ENCODE measurements at regions not wholly inside any gene's neighbourhood (a gene's known extent, or its start where the extent isn't known, plus 50 kb on each side); places are given as distances from the start of the nearest gene placed in this dataset.

DNA sequence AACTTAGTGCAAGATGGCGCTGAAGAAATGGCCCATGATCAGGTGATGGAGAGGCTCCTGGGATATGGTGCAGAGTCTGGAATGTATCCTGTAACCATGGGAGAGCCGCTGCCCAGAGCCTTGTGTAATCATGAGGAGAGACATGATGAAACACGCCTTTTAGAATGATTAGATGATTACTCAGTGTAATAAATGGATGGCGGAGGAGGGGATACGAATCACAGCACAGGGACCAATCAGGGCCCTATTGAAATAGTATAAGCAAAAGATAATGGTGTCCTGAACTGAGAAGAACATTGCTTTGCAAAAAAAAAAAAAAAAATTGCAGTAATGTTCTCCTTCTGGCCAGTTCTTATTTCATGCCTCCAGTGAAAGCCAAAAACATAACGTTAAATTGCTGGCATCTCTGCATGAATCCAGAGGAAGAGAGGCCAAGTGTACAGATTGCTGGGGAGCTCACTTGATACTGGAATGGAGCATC is 668.5 kb upstream of the AUTS2 start:
- no peak for TF ChIP-seq ZFX (IDR thresholded peaks at IDR 0.05)
- TF ChIP-seq, protein P1, sequence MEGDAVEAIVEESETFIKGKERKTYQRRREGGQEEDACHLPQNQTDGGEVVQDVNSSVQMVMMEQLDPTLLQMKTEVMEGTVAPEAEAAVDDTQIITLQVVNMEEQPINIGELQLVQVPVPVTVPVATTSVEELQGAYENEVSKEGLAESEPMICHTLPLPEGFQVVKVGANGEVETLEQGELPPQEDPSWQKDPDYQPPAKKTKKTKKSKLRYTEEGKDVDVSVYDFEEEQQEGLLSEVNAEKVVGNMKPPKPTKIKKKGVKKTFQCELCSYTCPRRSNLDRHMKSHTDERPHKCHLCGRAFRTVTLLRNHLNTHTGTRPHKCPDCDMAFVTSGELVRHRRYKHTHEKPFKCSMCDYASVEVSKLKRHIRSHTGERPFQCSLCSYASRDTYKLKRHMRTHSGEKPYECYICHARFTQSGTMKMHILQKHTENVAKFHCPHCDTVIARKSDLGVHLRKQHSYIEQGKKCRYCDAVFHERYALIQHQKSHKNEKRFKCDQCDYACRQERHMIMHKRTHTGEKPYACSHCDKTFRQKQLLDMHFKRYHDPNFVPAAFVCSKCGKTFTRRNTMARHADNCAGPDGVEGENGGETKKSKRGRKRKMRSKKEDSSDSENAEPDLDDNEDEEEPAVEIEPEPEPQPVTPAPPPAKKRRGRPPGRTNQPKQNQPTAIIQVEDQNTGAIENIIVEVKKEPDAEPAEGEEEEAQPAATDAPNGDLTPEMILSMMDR (conservative IDR thresholded peaks at IDR 0.05) = no peak

GRCh38 chr7:68936471-68937035 is 661.7 kb upstream of the AUTS2 start:
- TF ChIP-seq, protein P1 (conservative IDR thresholded peaks at IDR 0.05) = no peak
- TF ChIP-seq ZFX (IDR thresholded peaks at IDR 0.05) = no peak
- no peak overlapping the region for H3K27ac ChIP-seq

More for the DNA sequence above, 668.5 kb upstream of the AUTS2 start:
- H3K27ac ChIP-seq = no peak overlapping the region

- TF ChIP-seq, protein P1 (conservative IDR thresholded peaks at IDR 0.05) = no peak
- TF ChIP-seq ZFX (IDR thresholded peaks at IDR 0.05) = no peak
- no peak overlapping the region for H3K27ac ChIP-seq
Measured at GRCh38 chr7:68938151-68938550, 660.1 kb upstream of the AUTS2 start.

GRCh38 chr7:68943786-68944185 is 654.5 kb upstream of the AUTS2 start:
- no peak overlapping the region for H3K27ac ChIP-seq
- no peak for TF ChIP-seq ZFX (IDR thresholded peaks at IDR 0.05)
- TF ChIP-seq, protein P1 (conservative IDR thresholded peaks at IDR 0.05) = no peak

- H3K27ac ChIP-seq = no peak overlapping the region
- TF ChIP-seq ZFX (IDR thresholded peaks at IDR 0.05) = no peak
- TF ChIP-seq, protein P1 (conservative IDR thresholded peaks at IDR 0.05) = no peak
Measured at GRCh38 chr7:68955656-68956055, 642.6 kb upstream of the AUTS2 start.

- H3K27ac ChIP-seq = no peak overlapping the region
- TF ChIP-seq, protein P1 (conservative IDR thresholded peaks at IDR 0.05) = no peak
- TF ChIP-seq ZFX (IDR thresholded peaks at IDR 0.05) = no peak
Measured at GRCh38 chr7:68958571-68958970, 639.7 kb upstream of the AUTS2 start.

GRCh38 chr7:68963552-68963951 is 634.7 kb upstream of the AUTS2 start:
- no peak overlapping the region for H3K27ac ChIP-seq
- no peak for TF ChIP-seq ZFX (IDR thresholded peaks at IDR 0.05)
- TF ChIP-seq, protein P1 (conservative IDR thresholded peaks at IDR 0.05) = no peak

Data from C4-2B (cell line).